ENCODE measurements at regions not wholly inside any gene's neighbourhood (a gene's known extent, or its start where the extent isn't known, plus 50 kb on each side); places are given as distances from the start of the nearest gene placed in this dataset.

DNA sequence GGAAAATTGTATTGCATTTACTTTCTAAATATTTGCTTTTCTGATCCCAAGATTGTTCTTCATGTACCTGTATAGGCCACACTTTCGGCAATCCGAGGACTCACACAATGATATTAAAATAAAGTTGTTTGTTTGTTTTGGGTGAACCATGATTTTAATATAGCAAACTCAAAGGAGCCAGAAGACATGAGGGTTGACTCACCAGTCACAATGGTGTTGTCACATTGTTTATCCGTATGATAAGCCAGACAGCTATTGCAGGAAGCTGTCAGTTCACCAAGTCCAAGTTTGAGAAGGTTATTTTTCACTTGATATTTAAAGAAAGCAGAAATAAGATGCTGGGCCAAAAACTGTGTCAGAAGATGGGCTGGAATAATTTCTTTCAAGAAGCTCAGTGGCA, 67.1 kb upstream of the CPM start:
- H3K36me3 ChIP-seq (ENCODE audit: insufficient read depth, low read length): no peaks in the 10 kb centered on the region
- H3K9me2 ChIP-seq (ENCODE audit: insufficient read depth, low read length): no peaks in the 10 kb centered on the region
- H3K27ac ChIP-seq (ENCODE audit: low read length): no peak overlapping the region
- H3K79me2 ChIP-seq (replicated peaks; ENCODE audit: insufficient read depth, low read length): no peaks in the 10 kb centered on the region
- no peaks in the 10 kb centered on the region for H3F3A ChIP-seq (ENCODE audit: insufficient read depth, low read length, poor library complexity, severe bottlenecking)
- no peak overlapping the region for H3K4me2 ChIP-seq (ENCODE audit: low read length)
- H3K27me3 ChIP-seq (ENCODE audit: insufficient read depth, low read depth, low read length): peaks cover 1% of the 10 kb centered on the region
- TF ChIP-seq, protein P1, sequence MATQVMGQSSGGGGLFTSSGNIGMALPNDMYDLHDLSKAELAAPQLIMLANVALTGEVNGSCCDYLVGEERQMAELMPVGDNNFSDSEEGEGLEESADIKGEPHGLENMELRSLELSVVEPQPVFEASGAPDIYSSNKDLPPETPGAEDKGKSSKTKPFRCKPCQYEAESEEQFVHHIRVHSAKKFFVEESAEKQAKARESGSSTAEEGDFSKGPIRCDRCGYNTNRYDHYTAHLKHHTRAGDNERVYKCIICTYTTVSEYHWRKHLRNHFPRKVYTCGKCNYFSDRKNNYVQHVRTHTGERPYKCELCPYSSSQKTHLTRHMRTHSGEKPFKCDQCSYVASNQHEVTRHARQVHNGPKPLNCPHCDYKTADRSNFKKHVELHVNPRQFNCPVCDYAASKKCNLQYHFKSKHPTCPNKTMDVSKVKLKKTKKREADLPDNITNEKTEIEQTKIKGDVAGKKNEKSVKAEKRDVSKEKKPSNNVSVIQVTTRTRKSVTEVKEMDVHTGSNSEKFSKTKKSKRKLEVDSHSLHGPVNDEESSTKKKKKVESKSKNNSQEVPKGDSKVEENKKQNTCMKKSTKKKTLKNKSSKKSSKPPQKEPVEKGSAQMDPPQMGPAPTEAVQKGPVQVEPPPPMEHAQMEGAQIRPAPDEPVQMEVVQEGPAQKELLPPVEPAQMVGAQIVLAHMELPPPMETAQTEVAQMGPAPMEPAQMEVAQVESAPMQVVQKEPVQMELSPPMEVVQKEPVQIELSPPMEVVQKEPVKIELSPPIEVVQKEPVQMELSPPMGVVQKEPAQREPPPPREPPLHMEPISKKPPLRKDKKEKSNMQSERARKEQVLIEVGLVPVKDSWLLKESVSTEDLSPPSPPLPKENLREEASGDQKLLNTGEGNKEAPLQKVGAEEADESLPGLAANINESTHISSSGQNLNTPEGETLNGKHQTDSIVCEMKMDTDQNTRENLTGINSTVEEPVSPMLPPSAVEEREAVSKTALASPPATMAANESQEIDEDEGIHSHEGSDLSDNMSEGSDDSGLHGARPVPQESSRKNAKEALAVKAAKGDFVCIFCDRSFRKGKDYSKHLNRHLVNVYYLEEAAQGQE (IDR thresholded peaks at IDR 0.05; ENCODE audit: borderline replicate concordance): no peak
- TF ChIP-seq POLR2AphosphoS5 (IDR thresholded peaks at IDR 0.05) (no peak), EZH2 (IDR thresholded peaks at IDR 0.05; ENCODE audit: borderline replicate concordance, insufficient read depth, low read length, poor library complexity, severe bottlenecking) (no peak), MXI1 (conservative IDR thresholded peaks at IDR 0.05; ENCODE audit: poor library complexity, severe bottlenecking) (no peak), EP300 (conservative IDR thresholded peaks at IDR 0.05; ENCODE audit: poor library complexity, severe bottlenecking) (no peak), SMC3 (conservative IDR thresholded peaks at IDR 0.05; ENCODE audit: poor library complexity) (no peak), RAD21 (conservative IDR thresholded peaks at IDR 0.05) (no peak), TAF1 (IDR thresholded peaks at IDR 0.05; ENCODE audit: low read depth) (no peak)
- H2AFZ ChIP-seq (ENCODE audit: low read depth, low read length): no peak overlapping the region
- no peak overlapping the region for H3K4me3 ChIP-seq (ENCODE audit: low read length)
- H4K20me1 ChIP-seq (ENCODE audit: insufficient read depth): no peaks in the 10 kb centered on the region
- no peak overlapping the region for H3K9ac ChIP-seq (ENCODE audit: low read length)
- H3K9me3 ChIP-seq (ENCODE audit: low read length): no peaks in the 10 kb centered on the region

DNA sequence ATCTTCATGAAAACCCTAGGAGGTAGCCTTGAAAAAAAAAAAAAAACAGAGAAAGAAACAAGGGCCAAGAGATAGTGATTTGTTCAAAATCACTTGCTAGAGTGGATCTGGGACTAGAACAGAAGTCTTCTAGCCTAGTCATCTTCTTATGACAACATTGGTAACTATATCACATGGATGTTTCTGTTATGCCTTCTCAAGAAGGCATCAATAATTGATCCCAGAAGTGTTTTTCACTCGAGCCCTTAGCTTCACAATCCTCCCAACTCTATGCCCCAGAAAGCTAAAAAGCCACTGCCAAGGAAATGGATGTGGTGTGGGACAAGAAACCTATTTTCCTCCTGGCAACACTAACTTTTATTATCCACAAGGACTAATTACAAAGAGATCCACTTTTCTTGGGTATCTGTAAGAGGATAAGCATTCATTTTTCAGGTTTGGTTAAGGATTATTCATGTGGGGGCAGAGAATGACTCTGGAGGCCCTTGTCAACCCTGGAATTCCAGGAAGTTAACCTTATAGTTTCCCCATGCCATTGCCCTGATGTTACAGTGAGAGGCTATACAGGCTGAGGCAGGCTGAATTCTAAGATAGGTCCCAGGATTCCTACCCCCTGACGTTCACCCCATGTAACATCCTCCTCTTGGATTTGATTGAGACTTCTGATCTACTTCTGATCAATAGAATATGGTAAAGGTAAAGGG, 67.7 kb upstream of the CPM start:
- Histone ChIP-seq H3F3A (ENCODE audit: insufficient read depth, low read length, poor library complexity, severe bottlenecking) (no peaks in the 10 kb centered on the region), H3K9ac (ENCODE audit: low read length) (no peak overlapping the region), H3K27me3 (ENCODE audit: insufficient read depth, low read depth, low read length) (peaks cover 7% of the 10 kb centered on the region), H4K20me1 (ENCODE audit: insufficient read depth) (no peaks in the 10 kb centered on the region), H3K9me2 (ENCODE audit: insufficient read depth, low read length) (no peaks in the 10 kb centered on the region), H3K9me3 (ENCODE audit: low read length) (no peaks in the 10 kb centered on the region), H3K4me2 (ENCODE audit: low read length) (no peak overlapping the region), H2AFZ (ENCODE audit: low read depth, low read length) (no peak overlapping the region), H3K79me2 (replicated peaks; ENCODE audit: insufficient read depth, low read length) (no peaks in the 10 kb centered on the region), H3K4me3 (ENCODE audit: low read length) (no peak overlapping the region), H3K36me3 (ENCODE audit: insufficient read depth, low read length) (no peaks in the 10 kb centered on the region), H3K27ac (ENCODE audit: low read length) (no peak overlapping the region)
- TF ChIP-seq POLR2AphosphoS5 (IDR thresholded peaks at IDR 0.05) (no peak), SMC3 (conservative IDR thresholded peaks at IDR 0.05; ENCODE audit: poor library complexity) (no peak), MXI1 (conservative IDR thresholded peaks at IDR 0.05; ENCODE audit: poor library complexity, severe bottlenecking) (no peak), RAD21 (conservative IDR thresholded peaks at IDR 0.05) (no peak), EZH2 (IDR thresholded peaks at IDR 0.05; ENCODE audit: borderline replicate concordance, insufficient read depth, low read length, poor library complexity, severe bottlenecking) (no peak)
- TF ChIP-seq, protein P1 (IDR thresholded peaks at IDR 0.05; ENCODE audit: borderline replicate concordance): no peak
- TF ChIP-seq, protein P2, sequence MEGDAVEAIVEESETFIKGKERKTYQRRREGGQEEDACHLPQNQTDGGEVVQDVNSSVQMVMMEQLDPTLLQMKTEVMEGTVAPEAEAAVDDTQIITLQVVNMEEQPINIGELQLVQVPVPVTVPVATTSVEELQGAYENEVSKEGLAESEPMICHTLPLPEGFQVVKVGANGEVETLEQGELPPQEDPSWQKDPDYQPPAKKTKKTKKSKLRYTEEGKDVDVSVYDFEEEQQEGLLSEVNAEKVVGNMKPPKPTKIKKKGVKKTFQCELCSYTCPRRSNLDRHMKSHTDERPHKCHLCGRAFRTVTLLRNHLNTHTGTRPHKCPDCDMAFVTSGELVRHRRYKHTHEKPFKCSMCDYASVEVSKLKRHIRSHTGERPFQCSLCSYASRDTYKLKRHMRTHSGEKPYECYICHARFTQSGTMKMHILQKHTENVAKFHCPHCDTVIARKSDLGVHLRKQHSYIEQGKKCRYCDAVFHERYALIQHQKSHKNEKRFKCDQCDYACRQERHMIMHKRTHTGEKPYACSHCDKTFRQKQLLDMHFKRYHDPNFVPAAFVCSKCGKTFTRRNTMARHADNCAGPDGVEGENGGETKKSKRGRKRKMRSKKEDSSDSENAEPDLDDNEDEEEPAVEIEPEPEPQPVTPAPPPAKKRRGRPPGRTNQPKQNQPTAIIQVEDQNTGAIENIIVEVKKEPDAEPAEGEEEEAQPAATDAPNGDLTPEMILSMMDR (IDR thresholded peaks at IDR 0.05; ENCODE audit: poor library complexity, severe bottlenecking): no peak

Measured in neural cell (in vitro differentiated cells).